Central memory CD8-positive, alpha-beta T cell (primary cell): ENCODE measurements at regions not wholly inside any gene's neighbourhood (a gene's known extent, or its start where the extent isn't known, plus 50 kb on each side); places are given as distances from the start of the nearest gene placed in this dataset.

ENCODE experiments used
- ATAC-seq: fragments of 150-1000 bp; cut with Tn5 transposase; replicated peaks from 2 replicates; pipeline ENCODE4 v1.10.0; 2022; ENCODE audit warnings: mild to moderate bottlenecking, moderate FRiP score, moderate number of reproducible peaks; ENCODE audit not compliant: poor library complexity, severe bottlenecking; ENCODE audit errors: extremely low read depth
- DNase-seq, 2 donors: peaks; one replicate each; pipeline ENCODE4 v3.0.0; 2021; ENCODE audit warnings: low spot score in 2 of 2
- H3K27ac Mint-ChIP-seq: one replicate; pipeline ENCODE4 v1.8.0; 2022; ENCODE audit warnings: low read depth, mild to moderate bottlenecking, moderate library complexity, mixed read lengths
- H3K27me3 Mint-ChIP-seq: one replicate; pipeline ENCODE4 v1.8.0; 2022; ENCODE audit warnings: mixed read lengths
- H3K36me3 Mint-ChIP-seq: one replicate; pipeline ENCODE4 v1.8.0; 2022; ENCODE audit warnings: mild to moderate bottlenecking, moderate library complexity, mixed read lengths; ENCODE audit not compliant: insufficient read depth
- H3K4me1 Mint-ChIP-seq: one replicate; pipeline ENCODE4 v1.8.0; 2022; ENCODE audit warnings: mixed read lengths
- H3K4me3 Mint-ChIP-seq: one replicate; pipeline ENCODE4 v1.8.0; 2022; ENCODE audit warnings: mild to moderate bottlenecking, moderate library complexity, mixed read lengths
- H3K9me3 Mint-ChIP-seq: one replicate; pipeline ENCODE4 v1.8.0; 2022; ENCODE audit warnings: mixed read lengths

DNA sequence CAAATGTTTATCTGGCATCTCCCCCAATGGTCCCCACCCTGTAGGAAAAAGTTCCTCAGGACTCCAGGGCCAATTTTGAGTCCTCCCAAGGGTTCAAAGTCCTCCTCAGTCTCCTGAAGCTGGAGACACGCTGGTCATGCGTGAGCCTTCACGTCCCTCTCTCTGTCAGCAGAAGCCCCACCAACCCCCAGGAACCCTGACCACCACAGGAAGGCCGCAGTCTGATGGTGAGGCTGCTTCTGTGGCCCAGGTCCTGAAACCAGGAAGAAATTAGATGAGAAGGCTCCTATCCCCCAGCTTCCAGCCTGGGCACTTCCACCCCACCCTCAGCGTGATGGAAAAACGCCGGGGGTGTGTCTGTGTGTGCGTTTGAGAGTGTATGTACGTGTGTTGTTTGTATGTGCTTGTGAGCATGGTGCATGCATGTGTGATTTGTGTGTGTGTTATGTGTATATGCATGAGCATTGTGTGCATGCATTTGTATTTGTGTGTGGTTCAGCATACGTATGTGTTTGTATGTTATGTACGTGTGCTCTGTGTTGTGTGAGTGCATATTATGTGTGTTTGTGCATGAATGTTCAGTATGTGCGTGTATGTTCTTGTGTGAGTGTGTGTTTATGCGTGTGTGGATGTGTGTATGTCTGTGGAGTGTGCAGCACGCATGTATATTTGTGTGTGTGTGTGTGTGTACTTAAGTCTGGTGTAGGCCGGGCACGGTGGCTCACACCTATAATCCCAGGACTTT, 92.5 kb downstream of the SIK1 start:
- H3K9me3 Mint-ChIP-seq = peaks cover 15% of the 10 kb centered on the region
- peaks cover 16% of the 10 kb centered on the region for H3K36me3 Mint-ChIP-seq
- H3K27me3 Mint-ChIP-seq = no peaks in the 10 kb centered on the region
- DNase-seq = no peak
- peaks cover 12% of the 10 kb centered on the region for H3K4me1 Mint-ChIP-seq
- H3K27ac Mint-ChIP-seq = no peak overlapping the region
- ATAC-seq = no peak
- no peak overlapping the region for H3K4me3 Mint-ChIP-seq

DNA sequence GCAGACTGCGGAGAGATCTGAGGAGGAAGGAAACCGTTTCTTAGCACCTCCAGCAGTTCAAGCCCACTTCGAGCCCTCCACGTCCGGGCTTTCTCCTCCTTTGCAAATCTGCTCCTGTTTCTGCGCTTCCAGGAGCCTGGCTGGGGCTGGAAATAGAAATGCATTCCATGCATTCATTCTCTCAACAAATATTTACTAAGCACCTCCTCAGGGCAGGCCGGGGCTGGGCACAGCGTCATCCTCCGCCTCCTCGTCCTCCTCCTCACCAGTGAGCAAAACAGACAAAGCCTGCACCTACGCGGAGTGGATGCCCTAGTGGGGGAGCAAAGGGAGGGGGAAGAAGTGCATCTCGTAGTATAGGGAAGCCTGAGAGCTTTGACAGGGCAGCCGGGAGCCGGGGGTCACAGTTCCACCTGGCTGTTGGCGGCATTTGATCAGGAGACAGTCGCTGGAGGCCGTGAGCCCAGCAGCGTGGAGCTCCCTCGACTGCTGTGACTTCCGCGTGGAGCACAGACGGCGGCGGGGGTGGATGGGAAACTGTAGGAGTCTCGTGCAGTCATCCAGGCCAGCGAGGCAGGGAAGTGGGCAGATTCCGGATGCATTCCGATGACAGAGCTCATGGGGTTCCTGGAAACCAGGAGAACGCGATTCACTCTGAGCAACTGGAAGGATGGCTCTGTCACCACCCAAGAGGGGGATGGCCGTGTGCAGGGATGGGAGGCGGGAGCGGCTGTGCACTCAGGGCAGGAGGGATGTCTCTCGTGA, 93.5 kb downstream of the SIK1 start:
- no peak for DNase-seq
- no peak overlapping the region for H3K4me3 Mint-ChIP-seq
- H3K27ac Mint-ChIP-seq = no peak overlapping the region

DNA sequence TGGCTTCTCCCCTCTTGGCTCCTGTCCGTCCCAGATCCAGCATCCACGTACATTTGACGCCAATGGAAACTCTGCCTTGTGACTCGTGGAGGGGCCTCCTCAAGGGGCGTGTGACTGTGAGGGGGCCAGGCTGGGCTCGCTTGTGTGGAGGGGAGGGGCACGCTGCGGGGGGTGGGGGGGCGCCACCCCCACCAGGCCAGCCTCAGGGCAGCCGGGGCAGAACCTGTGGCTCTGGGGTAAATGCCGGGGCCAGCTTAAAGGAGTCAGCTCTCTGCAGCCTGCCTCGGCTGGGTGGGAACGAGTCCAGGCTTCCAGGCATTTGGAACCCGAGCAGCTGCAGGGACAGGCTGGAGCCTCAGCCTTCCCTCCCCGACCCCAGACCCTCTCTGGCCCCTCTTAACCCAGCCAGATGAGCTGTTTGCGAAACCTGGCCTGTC, 94.1 kb downstream of the SIK1 start:
- ATAC-seq = no peak
- Mint-ChIP-seq H3K27me3 (peaks cover 11% of the 10 kb centered on the region), H3K9me3 (peaks cover 13% of the 10 kb centered on the region), H3K36me3 (peaks cover 17% of the 10 kb centered on the region), H3K27ac (no peak overlapping the region), H3K4me1 (peaks cover 10% of the 10 kb centered on the region), H3K4me3 (no peak overlapping the region)
- DNase-seq = no peak

More for the DNA sequence above, 93.5 kb downstream of the SIK1 start:
- Mint-ChIP-seq H3K27me3 (peaks cover 5% of the 10 kb centered on the region), H3K9me3 (peaks cover 15% of the 10 kb centered on the region), H3K4me1 (peaks cover 12% of the 10 kb centered on the region), H3K36me3 (peaks cover 17% of the 10 kb centered on the region)
- ATAC-seq = no peak

DNA sequence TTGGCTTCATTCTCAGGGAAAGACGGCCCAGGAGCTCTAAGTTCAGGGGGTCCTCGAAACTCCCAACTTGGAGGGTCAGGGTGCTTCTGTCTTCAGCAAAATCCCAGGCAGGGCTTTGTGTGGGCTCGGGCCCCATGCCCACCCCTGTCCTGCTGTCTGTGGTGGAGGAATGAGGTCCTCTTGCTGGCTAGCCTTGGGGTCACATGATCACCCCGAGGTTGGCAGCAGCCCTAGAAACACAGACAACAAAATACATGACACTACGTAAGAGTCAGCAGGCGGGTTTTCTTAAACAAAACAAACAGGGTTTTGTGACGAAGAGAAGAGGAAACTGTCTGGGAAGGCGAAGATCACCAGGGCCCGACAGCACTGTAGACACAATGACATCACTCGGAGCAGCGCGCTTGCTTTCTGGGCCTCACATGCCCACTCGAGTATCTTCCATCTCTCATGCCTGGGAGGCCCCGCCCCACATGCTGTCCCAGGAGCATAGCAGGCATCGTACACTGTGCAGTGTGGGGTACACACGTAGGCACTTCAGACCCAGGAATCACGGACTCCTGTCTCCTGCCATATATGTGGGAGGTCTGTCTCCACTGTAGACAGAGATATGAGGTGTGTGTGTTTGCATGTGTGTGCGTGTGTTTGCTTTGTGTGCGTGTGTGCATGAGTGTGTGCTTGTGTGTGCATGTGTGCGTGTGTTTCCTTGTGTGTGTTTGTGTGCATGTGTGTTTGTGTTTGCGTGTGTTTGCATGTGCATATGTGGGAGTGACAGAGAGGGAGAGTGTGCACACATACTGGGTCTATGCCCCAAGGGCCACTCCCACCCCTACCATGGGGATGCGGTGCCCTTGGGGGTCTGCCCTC, 94.7 kb downstream of the SIK1 start:
- no peak for DNase-seq
- H3K27ac Mint-ChIP-seq = no peak overlapping the region
- H3K9me3 Mint-ChIP-seq = peaks cover 7% of the 10 kb centered on the region
- peaks cover 15% of the 10 kb centered on the region for H3K27me3 Mint-ChIP-seq
- peaks cover 3% of the 10 kb centered on the region for H3K4me1 Mint-ChIP-seq
- ATAC-seq = no peak
- no peak overlapping the region for H3K4me3 Mint-ChIP-seq
- H3K36me3 Mint-ChIP-seq = peaks cover 11% of the 10 kb centered on the region

DNA sequence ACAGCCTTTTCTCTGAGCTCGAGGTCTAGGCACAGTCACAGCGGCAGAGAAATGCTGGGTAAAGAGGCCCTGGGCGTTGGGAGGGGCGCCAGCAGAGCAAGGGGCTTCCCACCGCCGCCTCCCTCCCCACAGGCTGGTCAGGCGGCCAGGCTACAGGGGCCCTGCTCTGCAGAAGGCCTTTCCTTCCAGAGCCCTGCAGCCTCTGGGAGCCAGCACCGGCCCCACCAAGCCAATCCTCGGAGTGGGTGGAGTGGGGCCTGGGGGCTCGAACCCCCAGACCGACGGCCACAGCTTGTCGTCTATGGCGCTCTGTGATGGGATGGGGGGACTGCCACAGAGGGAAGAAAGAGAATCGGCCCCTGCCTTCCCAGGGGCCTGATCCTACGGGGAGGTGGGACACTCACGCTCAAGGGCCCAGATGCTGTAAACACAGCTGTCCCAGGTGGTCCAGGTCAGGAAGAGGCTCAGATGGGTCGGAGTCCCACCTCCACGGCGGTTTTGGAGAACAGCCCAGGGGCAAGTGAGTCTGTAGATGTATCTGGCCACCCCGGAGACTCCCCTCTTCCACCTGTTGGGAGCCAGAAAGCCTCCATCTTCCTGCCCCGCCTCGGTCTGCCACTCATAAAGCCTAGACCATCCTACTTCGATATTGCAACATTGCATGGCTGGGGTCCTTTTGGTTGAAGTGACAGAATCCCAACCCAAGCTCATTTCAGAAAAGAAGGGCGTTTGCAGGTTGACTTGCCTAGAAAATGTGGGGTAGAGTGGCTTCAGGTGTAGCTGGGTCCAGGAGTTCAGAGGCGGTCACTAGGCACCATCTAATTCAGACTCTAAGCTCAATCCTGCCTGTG, 95.6 kb downstream of the SIK1 start:
- no peak overlapping the region for H3K27ac Mint-ChIP-seq
- no peak overlapping the region for H3K4me3 Mint-ChIP-seq
- H3K27me3 Mint-ChIP-seq = peaks cover 23% of the 10 kb centered on the region
- H3K4me1 Mint-ChIP-seq = no peaks in the 10 kb centered on the region
- ATAC-seq = no peak
- no peak for DNase-seq
- no peaks in the 10 kb centered on the region for H3K9me3 Mint-ChIP-seq
- H3K36me3 Mint-ChIP-seq = peaks cover 5% of the 10 kb centered on the region

DNA sequence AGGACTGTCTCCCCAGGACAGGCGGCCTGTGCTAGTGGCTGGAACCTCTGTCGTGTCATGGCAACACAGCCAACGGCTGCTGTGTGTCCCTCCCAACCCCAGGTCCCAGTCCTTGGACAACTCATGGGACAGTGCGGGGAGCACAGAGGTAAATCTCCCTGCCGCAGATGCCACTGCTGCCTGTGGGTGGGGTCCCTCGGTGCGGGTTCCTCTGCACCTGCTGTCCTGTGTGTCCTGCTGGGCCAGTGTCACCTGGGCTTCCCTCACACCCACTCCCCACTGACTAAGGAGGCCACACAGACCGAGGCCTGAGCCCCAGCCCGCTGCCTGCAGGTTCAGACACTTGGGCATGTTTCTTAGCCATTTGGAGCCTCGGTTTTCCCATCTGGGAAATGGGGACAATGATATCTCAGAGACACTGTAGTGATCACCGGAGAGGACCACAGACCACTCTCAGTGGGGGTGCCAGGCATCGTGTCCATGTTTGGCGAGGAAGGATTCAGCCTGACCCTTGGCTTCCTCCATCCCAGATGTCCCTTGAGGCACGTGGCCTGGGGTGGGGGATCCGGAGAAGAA, 96.5 kb downstream of the SIK1 start:
- Mint-ChIP-seq H3K27ac (no peak overlapping the region), H3K27me3 (peaks cover 32% of the 10 kb centered on the region), H3K4me3 (no peak overlapping the region)

DNA sequence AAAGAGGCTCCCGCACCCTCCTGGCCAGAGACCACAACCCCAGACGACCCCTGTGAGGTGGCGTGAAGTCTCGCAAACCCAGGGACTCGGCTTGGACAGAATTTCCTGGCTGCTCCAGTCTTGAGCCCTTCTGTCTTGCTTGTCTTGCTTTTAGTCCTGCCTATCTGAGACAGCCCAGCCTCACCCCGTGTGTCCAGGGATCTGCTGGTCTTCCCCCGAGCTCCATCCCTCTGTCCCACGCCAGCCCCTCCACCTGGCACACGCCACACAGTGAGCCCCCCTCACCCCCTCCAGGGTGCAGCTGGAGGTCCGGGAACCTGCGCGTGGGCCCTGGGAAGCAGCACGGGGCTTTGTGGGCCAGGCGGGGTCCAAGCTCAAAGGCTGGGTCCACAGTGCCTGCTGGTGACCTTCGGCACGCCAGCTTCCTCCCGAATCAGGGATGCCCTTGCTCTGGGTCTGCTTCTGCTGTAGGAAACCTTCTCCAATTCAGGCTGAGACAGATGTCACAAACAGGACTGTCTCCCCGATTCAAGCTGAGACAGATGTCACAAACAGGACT, 97.1 kb downstream of the SIK1 start:
- H3K27me3 Mint-ChIP-seq = peaks cover 37% of the 10 kb centered on the region
- no peak overlapping the region for H3K27ac Mint-ChIP-seq
- peaks cover 2% of the 10 kb centered on the region for H3K36me3 Mint-ChIP-seq
- no peak for DNase-seq
- no peak overlapping the region for H3K4me3 Mint-ChIP-seq
- no peak for ATAC-seq
- H3K9me3 Mint-ChIP-seq = no peaks in the 10 kb centered on the region
- H3K4me1 Mint-ChIP-seq = no peaks in the 10 kb centered on the region

More for the DNA sequence above, 96.5 kb downstream of the SIK1 start:
- no peaks in the 10 kb centered on the region for H3K9me3 Mint-ChIP-seq
- no peak for DNase-seq
- no peaks in the 10 kb centered on the region for H3K4me1 Mint-ChIP-seq
- peaks cover 2% of the 10 kb centered on the region for H3K36me3 Mint-ChIP-seq
- ATAC-seq = no peak

DNA sequence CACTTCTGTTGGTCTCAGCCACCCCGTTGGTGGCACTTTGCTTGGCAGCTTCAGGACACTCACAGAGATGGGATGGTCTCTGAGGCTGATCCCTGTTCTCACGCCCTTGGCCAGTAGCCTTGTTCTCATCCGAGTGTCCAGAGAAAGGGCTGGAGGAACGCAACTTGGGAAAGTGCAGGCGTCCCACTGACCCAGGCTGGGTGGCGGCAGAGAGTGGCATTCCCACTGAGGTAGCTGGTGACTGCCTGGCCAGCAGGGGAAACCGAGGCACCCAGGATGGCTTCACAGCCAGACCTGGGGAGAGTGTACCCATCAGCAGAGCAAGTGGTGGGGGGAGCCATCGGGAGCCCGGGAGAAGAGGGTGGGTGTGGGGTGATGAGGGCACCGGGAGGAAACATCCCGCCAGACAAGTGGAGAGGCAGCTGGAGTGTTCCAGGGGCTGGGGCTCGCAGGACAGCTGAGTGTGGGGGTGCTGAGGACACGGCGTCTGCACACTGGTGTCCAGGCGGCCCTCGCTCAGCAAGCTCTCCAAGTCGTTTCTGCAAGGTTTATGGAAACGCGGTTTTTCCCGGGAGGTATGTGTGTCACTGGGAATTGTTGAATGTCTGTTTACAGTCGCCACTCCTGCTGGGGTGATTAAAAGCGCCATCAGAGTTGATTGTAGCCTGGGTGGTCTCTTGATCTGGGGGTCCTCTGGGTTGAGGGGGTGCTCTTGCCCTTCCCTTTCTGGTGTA, 97.8 kb downstream of the SIK1 start:
- Mint-ChIP-seq H3K4me1 (no peaks in the 10 kb centered on the region), H3K4me3 (no peak overlapping the region), H3K36me3 (peaks cover 2% of the 10 kb centered on the region), H3K9me3 (no peaks in the 10 kb centered on the region), H3K27me3 (peaks cover 42% of the 10 kb centered on the region), H3K27ac (no peak overlapping the region)
- DNase-seq (no peak), ATAC-seq (no peak)

DNA sequence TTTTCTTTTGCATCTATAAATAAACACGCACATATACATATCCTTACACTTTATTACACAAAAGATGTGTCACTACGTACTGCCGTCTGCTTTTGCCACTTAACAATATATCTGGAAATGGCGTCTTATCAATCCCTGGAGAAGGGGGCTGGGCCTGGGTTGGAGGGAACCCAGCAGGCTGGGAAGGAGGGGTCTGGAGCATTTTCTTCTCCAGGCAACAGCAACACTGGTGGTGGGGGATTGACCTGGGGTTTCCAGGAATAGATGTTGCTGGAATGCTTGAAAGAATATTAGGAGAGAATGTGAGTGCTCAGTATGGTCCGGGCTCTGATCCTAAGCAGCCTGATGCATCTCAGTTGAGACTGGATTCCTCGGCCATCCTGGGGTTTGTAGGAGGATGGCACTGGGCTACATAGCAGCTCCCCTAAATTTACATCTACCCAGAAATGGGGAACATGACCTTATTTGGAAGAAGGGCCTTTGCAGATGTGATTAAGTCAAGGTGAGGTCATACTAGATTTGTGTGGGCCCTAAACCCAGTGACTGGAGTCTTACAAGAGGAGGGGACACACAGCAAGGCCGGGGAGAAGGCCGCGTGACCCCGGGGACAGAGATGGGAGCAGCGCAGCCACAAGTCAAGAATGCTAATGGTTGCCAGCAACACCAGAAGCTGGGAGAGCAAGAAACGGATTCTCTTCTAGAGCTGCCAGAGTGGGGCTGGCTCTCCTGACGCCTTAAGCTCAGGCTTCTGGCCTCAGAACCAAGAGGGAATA, 98.6 kb downstream of the SIK1 start:
- no peak overlapping the region for H3K27ac Mint-ChIP-seq
- H3K27me3 Mint-ChIP-seq = peaks cover 45% of the 10 kb centered on the region
- no peak for ATAC-seq
- no peaks in the 10 kb centered on the region for H3K4me1 Mint-ChIP-seq
- H3K4me3 Mint-ChIP-seq = no peak overlapping the region
- peaks cover 2% of the 10 kb centered on the region for H3K36me3 Mint-ChIP-seq
- DNase-seq = no peak
- no peaks in the 10 kb centered on the region for H3K9me3 Mint-ChIP-seq

DNA sequence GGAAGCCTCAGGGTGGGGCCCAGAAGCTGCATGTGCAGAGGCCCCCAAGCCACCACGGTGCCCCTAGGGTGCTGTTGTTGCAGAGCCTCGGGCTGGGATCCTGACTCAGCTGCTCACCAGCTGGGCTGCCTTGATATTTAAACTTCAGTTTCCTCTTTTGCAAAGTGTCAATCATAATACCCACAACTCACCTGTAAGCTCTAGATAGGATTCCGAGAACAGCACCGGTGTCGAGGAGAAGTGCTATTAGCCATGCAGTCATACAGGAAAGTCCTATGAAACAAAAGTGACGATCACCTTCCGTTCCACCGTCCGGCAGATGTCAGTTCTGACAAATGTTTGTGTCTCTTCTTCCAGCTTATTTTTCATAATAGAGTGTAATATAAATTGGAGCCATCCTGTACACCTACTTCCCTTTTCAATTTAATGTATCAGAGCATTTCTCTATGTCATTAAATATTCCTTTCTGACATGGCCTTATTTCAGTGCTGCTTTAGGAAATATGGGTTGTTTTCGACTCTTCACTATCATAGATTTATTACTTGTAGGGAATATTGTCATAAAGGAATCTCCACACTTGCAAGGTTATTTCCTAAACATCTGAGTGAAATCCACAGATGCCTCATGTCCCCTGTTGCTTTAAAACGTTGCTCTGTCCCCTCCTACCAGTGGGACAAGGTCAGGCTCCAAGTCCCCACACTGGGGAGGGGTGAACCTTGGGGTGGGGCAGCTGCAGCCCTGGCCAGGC, 100.8 kb downstream of the SIK1 start:
- H3K4me1 Mint-ChIP-seq = no peaks in the 10 kb centered on the region
- peaks cover 2% of the 10 kb centered on the region for H3K36me3 Mint-ChIP-seq
- ATAC-seq (no peak), DNase-seq (no peak)
- H3K4me3 Mint-ChIP-seq = no peak overlapping the region
- no peak overlapping the region for H3K27ac Mint-ChIP-seq
- H3K27me3 Mint-ChIP-seq = peaks cover 55% of the 10 kb centered on the region
- H3K9me3 Mint-ChIP-seq = no peaks in the 10 kb centered on the region
